ENCODE measurements at regions not wholly inside any gene's neighbourhood (a gene's known extent, or its start where the extent isn't known, plus 50 kb on each side); places are given as distances from the start of the nearest gene placed in this dataset.

DNA sequence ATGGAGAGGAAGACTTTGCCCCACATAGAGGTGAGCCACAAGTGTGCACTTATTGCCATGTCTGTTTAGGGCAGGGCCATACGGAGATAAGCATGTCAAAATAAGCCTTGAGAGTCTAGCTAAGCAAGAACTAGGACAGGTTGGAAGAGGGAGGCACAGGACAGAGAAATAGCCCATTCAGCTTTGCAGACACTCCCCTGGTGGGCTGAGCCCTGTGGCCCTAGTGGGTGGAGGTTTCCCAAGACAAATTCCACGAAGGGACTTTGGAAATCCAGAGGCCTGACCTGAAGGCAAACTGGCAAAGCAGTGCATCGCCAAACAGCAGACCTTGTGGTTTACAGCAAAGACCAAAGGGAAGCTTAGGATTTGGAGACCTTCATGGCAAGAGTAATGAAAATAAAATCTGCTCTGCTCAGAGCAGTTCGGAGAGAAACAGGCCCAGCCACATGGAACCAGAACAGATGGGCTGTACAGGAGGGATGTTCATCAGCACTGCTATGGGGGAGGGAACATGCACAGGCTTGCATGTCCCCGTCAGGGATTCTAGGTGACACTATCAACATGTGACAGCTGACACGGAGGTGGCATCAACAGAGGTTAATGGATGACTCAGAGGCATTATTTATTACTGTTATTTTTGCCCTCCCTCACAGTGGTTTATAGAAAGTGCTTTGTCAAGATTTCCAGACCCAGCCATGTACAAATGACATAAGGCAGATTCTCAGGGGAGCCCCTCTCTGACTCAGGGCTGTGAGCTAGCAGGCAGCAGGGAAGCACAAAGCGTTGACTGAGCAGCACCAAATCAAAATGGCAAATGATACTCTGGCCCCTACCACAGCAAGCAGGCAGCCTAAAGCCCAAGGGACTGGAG, 90.1 kb upstream of the IRF2BP2 start (continued):
- TF ChIP-seq, protein P1, sequence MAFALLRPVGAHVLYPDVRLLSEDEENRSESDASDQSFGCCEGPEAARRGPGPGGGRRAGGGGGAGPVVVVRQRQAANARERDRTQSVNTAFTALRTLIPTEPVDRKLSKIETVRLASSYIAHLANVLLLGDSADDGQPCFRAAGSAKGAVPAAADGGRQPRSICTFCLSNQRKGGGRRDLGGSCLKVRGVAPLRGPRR (CRISPR knock-in tag; IDR thresholded peaks at IDR 0.05) = no peak
- TF ChIP-seq POU5F1 (IDR thresholded peaks at IDR 0.05; ENCODE audit: borderline replicate concordance, low read depth, low read length, partially characterized antibody) (no peak), SRF (CRISPR knock-in tag; IDR thresholded peaks at IDR 0.05) (no peak), RBBP5 (IDR thresholded peaks at IDR 0.05; ENCODE audit: borderline replicate concordance, insufficient read depth, low read length, poor library complexity, severe bottlenecking) (peak; percentile 14), TEAD1 (CRISPR knock-in tag; IDR thresholded peaks at IDR 0.05) (no peak; a peak in 2 of 4 replicates), SRSF7 (optimal IDR thresholded peaks at IDR 0.05; ENCODE audit: low read depth, low read length) (no peak), ILK (tag; IDR thresholded peaks at IDR 0.05; ENCODE audit: borderline replicate concordance, low read depth) (no peak), MTA1 (IDR thresholded peaks at IDR 0.05; ENCODE audit: borderline replicate concordance) (0 out of 2 replicates have a peak, but pooled peaks have one; percentile 3), ZNF644 (tag; IDR thresholded peaks at IDR 0.05; ENCODE audit: low read depth) (no peak), LEF1 (IDR thresholded peaks at IDR 0.05) (peak; percentile 57; the same call in 1 of the 2 replicates), ZNF75A (CRISPR knock-in tag; IDR thresholded peaks at IDR 0.05) (no peak), HNRNPL (IDR thresholded peaks at IDR 0.05; ENCODE audit: low read depth, low read length) (no peak), ZNF695 (CRISPR knock-in tag; IDR thresholded peaks at IDR 0.05) (no peak), KDM5B (IDR thresholded peaks at IDR 0.05; ENCODE audit: insufficient replicate concordance, low read depth, low read length) (no peak), ELF4 (CRISPR knock-in tag; IDR thresholded peaks at IDR 0.05) (0 out of 2 replicates have a peak, but pooled peaks have one; percentile 8), TCF7 (IDR thresholded peaks at IDR 0.05; ENCODE audit: borderline replicate concordance) (no peak), ARID1B (IDR thresholded peaks at IDR 0.05) (peak; percentile 85), CAMTA2 (CRISPR knock-in tag; conservative IDR thresholded peaks at IDR 0.05) (no peak)
- TF ChIP-seq, protein P2, sequence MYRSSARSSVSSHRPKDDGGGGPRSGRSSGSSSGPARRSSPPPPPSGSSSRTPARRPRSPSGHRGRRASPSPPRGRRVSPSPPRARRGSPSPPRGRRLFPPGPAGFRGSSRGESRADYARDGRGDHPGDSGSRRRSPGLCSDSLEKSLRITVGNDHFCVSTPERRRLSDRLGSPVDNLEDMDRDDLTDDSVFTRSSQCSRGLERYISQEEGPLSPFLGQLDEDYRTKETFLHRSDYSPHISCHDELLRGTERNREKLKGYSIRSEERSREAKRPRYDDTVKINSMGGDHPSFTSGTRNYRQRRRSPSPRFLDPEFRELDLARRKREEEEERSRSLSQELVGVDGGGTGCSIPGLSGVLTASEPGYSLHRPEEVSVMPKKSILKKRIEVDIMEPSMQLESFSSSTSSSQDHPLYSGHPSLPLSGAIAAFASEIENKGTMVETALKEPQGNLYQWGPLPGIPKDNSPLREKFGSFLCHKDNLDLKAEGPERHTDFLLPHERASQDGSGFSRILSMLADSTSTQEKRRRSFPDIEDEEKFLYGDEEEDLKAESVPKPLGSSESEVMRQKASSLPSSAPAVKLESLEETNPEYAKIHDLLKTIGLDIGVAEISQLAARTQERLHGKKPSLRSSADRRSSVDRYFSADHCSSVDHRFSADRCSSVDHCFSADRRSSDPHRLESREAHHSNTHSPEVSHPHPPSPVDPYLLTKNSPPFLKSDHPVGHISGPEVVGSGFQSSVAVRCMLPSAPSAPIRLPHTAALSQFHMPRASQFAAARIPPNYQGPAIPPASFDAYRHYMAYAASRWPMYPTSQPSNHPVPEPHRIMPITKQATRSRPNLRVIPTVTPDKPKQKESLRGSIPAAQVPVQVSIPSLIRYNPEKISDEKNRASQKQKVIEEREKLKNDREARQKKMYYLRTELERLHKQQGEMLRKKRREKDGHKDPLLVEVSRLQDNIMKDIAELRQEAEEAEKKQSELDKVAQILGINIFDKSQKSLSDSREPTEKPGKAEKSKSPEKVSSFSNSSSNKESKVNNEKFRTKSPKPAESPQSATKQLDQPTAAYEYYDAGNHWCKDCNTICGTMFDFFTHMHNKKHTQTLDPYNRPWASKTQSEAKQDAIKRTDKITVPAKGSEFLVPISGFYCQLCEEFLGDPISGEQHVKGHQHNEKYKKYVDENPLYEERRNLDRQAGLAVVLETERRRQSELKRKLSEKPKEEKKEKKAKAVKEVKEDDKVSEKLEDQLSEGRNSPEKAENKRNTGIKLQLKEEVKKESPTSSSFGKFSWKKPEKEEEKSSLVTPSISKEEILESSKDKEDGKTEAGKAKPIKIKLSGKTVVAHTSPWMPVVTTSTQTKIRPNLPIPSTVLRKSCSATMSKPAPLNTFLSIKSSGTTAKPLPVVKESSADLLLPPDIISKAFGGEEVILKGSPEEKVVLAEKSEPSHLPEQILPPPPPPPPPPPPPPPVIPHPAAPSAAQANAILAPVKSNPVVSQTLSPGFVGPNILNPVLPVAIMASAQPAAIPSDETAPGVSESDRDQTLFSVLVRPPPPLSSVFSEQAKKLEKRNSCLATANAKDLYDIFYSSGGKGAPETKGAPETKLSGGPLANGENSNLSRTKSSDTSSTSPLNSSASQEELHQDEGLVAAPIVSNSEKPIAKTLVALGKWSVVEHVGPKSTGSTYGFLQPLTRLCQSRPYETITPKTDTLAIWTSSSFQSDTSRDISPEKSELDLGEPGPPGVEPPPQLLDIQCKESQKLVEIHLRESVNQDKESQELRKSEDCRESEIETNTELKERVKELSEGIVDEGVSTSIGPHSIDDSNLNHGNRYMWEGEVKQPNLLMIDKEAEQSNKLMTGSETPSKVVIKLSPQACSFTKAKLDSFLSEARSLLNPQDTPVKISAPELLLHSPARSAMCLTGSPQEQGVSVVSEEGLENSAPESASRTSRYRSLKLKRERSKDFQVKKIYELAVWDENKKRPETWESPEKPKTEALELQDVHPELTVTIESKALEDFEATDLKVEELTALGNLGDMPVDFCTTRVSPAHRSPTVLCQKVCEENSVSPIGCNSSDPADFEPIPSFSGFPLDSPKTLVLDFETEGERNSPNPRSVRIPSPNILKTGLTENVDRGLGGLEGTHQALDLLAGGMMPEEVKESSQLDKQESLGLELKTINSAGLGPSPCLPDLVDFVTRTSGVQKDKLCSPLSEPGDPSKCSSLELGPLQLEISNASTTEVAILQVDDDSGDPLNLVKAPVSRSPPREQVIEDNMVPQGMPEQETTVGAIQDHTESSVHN (IDR thresholded peaks at IDR 0.05; ENCODE audit: borderline replicate concordance in 1 of 2, low read depth in 1 of 2) = peak in 1 of 2 experiments; percentile 86; a peak in 2 of 4 replicates

All from K562 (cell line).